Left kidney (tissue), 1 donor: ENCODE measurements at regions not wholly inside any gene's neighbourhood (a gene's known extent, or its start where the extent isn't known, plus 50 kb on each side); places are given as distances from the start of the nearest gene placed in this dataset.
A peak's percentile ranks its signal among the peaks of the same experiment; 100 is the strongest.
"Not testable (repeated sequence)": the region's sequence is repeated elsewhere in the genome, so short reads cannot be mapped to it uniquely, and the experiment has no call there.

ENCODE experiments used
- DNase-seq: peaks from one replicate; pipeline ENCODE4 v3.0.0-alpha.2; 2013

DNA sequence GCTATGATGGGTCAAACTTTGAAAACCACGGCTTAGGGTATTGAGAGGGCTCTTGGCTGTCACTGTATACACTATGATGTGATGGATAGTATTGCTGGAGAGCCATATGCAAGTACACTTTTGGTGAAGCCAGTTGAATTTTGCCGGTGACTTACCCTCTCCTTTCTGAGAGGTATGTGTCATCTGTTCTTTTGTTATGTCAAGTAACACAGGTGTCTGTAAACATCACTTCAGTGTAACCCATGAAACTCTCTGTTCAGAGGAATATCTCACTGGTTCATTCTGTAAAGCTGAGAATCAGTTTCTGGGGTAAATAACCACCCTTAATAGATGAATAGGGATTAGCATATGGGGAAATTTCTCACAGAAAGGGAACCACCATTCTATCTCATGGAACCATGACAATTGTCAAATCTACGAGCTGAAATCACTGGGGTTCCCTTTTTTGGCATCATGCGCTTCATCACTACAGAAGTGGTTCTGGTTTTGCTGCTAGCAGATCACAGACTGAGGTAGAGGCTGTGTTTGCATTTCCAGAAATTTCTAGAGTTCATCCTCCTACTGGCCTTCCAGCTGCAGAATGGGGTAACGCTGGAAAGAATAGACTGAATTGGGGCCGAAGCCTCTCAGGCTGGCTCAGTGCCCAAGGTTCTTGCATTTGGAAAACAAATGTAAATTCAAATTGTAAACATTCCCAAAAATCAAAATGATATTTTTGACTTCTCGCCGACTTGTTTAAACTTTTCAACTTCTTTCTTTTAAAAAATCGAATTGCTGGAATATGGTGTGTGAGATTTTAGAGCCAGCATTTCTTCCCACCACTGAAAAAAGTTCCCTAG is 83.3 kb upstream of the CREB5 start:
- DNase-seq: no peak

GRCh38 chr7:28329661-28330363 is 82.5 kb upstream of the CREB5 start:
- DNase-seq: no peak

GRCh38 chr7:28330384-28331070 is 81.8 kb upstream of the CREB5 start:
- DNase-seq: no peak

GRCh38 chr7:28332046-28332445 is 80.3 kb upstream of the CREB5 start:
- DNase-seq: no peak

GRCh38 chr7:28333548-28333947 is 78.8 kb upstream of the CREB5 start:
- not testable (repeated sequence) for DNase-seq

- DNase-seq: no peak
Observed at GRCh38 chr7:28336806-28337205, 75.5 kb upstream of the CREB5 start.

GRCh38 chr7:28338041-28338440 is 74.3 kb upstream of the CREB5 start:
- DNase-seq: no peak

- DNase-seq: no peak
Observed at GRCh38 chr7:28343462-28343861, 68.9 kb upstream of the CREB5 start.

DNA sequence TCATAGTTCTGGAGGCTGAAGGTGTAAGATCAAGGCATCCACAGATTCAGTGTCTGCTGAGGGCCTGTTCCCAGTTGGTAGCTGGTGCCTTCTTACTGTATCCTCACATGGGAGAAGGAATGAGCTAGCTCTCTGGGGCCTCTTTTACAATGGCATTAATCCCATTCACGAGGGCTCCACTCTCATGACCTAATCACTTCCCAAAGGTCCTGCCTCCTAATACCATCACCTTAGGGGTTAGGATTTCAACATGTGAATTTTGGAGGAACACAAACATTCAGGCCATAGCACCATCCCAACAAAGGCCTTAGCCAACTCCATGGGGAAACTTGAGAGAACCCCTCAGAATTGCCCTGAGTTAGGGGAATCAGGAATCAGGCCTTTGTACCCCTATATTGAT is 66.1 kb upstream of the CREB5 start:
- no peak for DNase-seq

DNA sequence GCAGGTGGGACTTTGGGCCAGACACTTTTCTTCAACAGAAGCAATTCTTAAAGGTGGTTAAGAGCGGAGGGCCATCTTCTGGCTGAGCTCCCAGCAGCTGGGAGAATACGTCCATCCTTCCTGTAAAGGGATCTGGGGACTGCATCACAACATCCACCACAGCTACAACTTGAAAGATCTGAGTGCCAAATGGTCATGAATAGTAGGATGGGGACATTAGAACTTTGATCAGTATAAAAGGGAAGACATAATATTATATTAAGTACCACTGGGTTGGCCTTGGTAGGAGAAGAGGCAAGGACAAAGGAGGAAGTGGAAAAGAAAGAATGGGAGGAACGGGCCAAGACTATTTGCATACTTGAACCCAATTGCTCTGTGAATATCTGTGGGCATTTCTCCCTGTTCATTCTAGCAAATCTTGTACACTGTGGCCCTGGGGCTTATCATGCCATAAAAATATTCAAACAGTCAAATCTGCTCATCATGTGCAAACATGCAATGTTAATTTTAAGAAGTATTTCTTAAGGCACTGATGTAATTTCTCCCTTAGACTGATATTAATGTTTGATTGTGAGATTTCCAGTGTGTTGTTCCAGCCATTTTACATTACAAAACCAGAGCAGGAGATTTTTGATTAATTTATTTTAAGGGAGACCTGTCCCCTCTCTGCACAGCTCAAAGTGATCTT is 65.5 kb upstream of the CREB5 start:
- no peak for DNase-seq

- no peak for DNase-seq
Observed at GRCh38 chr7:28347475-28348318, 64.6 kb upstream of the CREB5 start.

DNA sequence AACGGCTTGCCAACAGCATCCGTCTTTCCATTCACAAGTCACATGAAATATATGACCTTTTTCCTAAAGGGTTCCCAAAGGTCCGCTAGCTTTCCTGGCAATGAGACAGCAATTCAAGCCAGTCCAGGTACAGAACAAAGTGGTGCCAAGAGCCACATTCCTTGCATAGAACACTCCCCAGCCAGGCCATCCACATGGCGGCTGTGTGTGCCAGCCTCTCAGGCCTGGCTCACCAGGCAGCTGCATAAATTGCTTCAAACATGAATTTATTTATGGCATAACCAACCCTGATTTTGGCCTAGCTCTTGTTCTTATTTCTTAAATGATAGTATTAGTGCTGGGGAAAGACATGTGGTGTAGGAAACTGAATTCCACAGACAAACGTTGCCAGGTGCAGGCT is 63.7 kb upstream of the CREB5 start:
- DNase-seq: no peak

- DNase-seq: no peak
Observed at GRCh38 chr7:28349637-28350036, 62.7 kb upstream of the CREB5 start.

DNA sequence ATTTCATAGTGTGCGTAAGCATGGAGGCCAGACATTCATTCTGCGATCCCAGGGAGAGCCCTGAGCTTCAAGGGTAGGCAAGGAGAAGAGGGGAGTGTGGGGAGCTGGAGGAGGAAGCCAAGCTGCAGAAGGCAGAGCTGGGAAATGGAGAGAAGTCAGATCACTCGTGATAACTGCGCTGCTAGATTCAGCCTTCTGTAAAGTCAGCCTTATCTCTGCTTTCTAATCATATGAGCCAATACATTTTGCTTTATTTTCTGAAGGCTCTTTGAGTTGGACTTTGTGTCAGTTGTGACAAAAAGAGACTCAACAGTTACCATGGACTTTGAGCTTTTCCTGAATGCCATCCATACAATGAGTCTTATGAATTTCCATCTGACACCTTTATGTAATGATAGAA is 61.7 kb upstream of the CREB5 start:
- DNase-seq: no peak

DNA sequence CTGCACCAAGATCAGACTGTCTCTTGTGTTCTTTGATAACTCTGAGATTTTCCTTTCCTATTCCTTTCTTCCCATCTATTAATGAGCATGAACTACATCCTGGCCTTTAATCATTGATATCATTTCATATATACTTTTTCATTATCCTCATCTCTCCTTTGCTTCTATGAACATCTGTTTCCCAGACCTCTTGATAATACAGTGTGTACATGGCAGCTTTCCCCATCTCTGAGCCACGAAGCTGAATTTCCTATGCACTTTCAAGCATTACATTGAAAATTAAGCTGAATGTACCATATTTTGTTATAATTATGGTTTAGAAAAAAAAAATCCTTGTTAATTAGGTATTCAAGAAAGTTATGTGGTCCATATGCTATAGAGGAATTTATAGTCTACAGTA is 60.9 kb upstream of the CREB5 start:
- DNase-seq: no peak

DNA sequence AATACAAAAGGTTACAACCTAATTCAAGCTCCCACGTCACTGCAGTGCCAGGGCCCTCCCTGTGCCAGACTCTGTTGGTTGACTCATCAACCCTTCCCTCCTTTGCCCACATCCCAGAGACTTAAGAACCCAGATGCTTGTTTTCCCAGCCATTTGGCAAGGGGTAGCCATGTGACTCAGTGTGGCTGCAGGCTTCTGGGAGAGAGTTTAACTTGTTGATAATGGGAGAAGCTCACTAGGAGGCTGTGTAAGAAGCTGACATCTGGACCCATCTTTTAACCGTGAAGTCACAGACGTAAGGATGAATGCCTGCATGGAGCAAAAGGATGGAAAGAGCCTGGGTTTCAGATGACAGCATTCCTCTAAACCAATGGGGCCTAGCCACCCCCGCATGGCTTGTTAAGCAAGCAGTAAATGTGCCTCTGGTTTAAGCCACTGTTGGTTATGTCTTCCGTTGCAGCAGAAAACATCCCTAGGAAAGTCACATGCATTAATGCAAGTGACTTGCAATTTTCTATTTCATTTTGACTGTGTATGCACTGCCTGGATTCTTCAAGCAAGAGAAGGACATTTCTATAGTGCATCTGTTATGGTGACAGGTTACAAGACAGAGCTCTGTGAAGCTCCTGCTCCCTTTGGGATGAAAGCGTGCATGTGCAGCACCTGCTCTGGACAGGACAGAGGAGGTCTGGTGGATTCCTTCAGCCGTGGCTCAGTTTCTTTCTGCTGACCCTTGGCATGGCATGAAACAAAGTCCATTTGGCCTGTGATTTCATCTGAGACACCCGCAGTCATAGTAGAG is 57.5 kb upstream of the CREB5 start:
- DNase-seq: peak; percentile 84

DNA sequence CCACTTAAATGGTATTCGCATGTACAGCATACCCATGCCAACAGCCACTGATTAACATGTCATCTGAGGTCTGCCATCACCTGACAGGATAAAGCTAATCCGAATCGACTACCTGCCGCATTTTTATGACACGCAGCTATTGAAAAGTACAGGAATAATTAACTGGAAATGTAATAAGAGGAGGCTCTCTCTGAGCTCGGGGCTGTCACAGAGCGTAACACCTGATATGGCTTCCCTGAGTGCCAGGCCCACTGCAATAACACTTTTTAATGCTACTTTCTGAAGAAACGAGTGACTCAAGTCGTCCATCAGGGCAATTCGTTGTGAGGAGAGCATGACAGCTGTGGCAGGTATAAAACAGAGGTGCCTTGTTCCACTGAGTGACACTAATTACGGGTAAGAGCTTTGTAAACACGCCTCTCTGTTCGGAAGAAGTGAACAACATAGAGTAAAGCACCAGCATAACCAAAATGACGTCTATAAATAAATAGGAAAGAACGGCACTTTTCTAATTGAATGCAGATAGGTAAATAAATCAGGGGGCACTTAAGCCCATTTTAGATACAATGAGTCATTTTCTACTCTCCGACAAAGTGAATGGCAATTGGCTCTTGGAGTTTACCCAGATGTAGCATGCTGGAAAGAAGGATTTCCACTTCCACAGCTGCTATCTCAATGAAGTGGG is 56.5 kb upstream of the CREB5 start:
- no peak for DNase-seq

DNA sequence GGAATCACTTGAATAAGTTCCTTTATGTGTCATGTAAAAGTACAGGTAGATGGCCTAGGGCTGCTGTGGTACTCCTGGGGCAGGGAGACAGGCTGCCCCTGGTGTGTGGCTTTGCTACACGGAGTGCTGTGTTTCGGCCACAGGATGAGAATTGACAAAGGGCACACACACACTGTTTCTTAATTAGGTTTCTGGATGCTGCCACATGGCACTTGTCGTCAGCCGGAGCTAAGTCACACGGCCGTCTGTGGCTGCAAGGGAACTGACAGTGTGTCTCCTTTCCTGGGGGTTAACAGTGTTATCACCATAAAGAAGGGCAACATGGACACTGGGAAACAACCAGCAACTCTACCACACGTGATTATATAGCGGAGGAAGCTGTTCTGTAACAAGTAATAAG is 55.7 kb upstream of the CREB5 start:
- no peak for DNase-seq

- no peak for DNase-seq
Observed at GRCh38 chr7:28358423-28358868, 53.9 kb upstream of the CREB5 start.

GRCh38 chr7:28360739-28361138 is 51.6 kb upstream of the CREB5 start:
- DNase-seq: no peak
